ENCODE measurements at regions not wholly inside any gene's neighbourhood (a gene's known extent, or its start where the extent isn't known, plus 50 kb on each side); places are given as distances from the start of the nearest gene placed in this dataset.

- TF ChIP-seq EZH2 (IDR thresholded peaks at IDR 0.05; ENCODE audit: insufficient read depth, poor library complexity, severe bottlenecking), result no peak
- no peak for TF ChIP-seq EZH2phosphoT487 (IDR thresholded peaks at IDR 0.05; ENCODE audit: insufficient read depth, low read depth)
These were observed 151.5 kb upstream of the SALL3 start for GRCh38 chr18:78828131-78828530.
